ENCODE measurements at regions not wholly inside any gene's neighbourhood (a gene's known extent, or its start where the extent isn't known, plus 50 kb on each side); places are given as distances from the start of the nearest gene placed in this dataset.

GRCh38 chr1:166698771-166699170 lies 140.5 kb upstream of the POGK start:
- H3K4me1 ChIP-seq = no peaks in the 10 kb centered on the region
- H3K36me3 ChIP-seq = no peaks in the 10 kb centered on the region
- H3K27me3 ChIP-seq = no peaks in the 10 kb centered on the region
- 80% methylated on average over 4 of the region's 4 CpGs for WGBS
- H3K9me3 ChIP-seq = no peaks in the 10 kb centered on the region
- H3K27ac ChIP-seq = no peak overlapping the region
- TF ChIP-seq POLR2AphosphoS5 (IDR thresholded peaks at IDR 0.05) (no peak), CTCF (IDR thresholded peaks at IDR 0.05) (no peak), EP300 (IDR thresholded peaks at IDR 0.05) (no peak), POLR2A (IDR thresholded peaks at IDR 0.05) (no peak)
- DNase-seq (ENCODE audit: low spot score in 2 of 2) = no peak
- no peak overlapping the region for H3K4me3 ChIP-seq

GRCh38 chr1:166699613-166700012 lies 139.7 kb upstream of the POGK start:
- Histone ChIP-seq H3K4me3 (no peak overlapping the region), H3K27ac (no peak overlapping the region), H3K9me3 (no peaks in the 10 kb centered on the region), H3K36me3 (no peaks in the 10 kb centered on the region), H3K27me3 (no peaks in the 10 kb centered on the region), H3K4me1 (no peaks in the 10 kb centered on the region)
- DNase-seq (ENCODE audit: low spot score in 2 of 2) = no peak
- TF ChIP-seq POLR2AphosphoS5 (IDR thresholded peaks at IDR 0.05) (no peak), POLR2A (IDR thresholded peaks at IDR 0.05) (no peak), EP300 (IDR thresholded peaks at IDR 0.05) (no peak), CTCF (IDR thresholded peaks at IDR 0.05) (no peak)
- whole genome bisulfite sequencing = 42% methylated on average over 5 of the region's 5 CpGs

DNA sequence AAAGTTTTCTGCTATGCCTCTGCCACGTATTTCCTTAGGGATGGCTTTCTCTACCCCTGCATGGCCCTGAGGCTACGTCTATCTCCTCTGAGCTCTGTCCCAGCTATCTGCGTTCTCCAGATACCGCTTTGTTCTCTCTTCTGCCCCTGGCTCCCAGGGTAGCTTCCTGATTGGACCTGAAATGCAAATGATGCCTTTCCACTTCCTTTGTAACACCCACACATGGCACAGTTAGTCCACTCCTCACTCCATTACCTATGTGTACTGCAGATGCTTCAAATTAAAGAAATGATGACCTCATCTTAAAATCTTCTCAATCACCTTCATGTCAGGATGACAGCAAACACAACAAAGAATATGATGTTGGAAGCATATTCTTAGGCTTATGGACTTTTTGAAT lies 138.6 kb upstream of the POGK start:
- no peak overlapping the region for H3K4me3 ChIP-seq
- no peak overlapping the region for H3K27ac ChIP-seq
- WGBS = 54% methylated on average over 4 of the region's 4 CpGs
- DNase-seq (ENCODE audit: low spot score in 2 of 2) = no peak
- H3K36me3 ChIP-seq = no peaks in the 10 kb centered on the region
- H3K27me3 ChIP-seq = no peaks in the 10 kb centered on the region
- H3K4me1 ChIP-seq = no peaks in the 10 kb centered on the region
- no peaks in the 10 kb centered on the region for H3K9me3 ChIP-seq
- TF ChIP-seq EP300 (IDR thresholded peaks at IDR 0.05) (no peak), POLR2AphosphoS5 (IDR thresholded peaks at IDR 0.05) (no peak), CTCF (IDR thresholded peaks at IDR 0.05) (no peak), POLR2A (IDR thresholded peaks at IDR 0.05) (no peak)

DNA sequence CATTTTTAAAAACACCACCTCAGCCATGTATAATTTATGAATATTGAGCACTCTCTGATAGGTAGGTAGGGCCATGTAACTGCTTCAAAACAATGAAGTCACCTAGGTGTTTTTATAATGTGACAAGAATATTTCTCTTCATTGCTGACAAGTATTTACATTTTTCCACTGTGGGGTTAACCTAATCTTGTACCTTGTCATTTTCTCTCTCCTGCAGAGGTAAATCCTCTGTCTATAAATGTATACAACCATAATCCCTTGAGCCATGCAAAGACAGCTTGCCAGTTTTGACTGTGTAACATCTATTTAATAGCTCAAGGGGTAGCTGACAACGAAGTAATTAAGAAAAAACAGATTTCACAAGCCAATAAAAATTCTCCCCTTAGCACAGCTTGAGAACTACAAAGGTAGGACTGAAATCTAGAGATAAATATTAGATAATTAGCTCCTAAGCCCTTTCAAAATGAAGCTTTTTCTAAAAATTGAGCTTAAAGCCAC lies 137.6 kb upstream of the POGK start:
- no peaks in the 10 kb centered on the region for H3K36me3 ChIP-seq
- no peaks in the 10 kb centered on the region for H3K4me1 ChIP-seq
- 18% methylated on average over 1 of the region's 1 CpG for WGBS
- no peaks in the 10 kb centered on the region for H3K9me3 ChIP-seq
- DNase-seq (ENCODE audit: low spot score in 2 of 2) = no peak
- TF ChIP-seq POLR2AphosphoS5 (IDR thresholded peaks at IDR 0.05) = no peak
- no peaks in the 10 kb centered on the region for H3K27me3 ChIP-seq
- no peak overlapping the region for H3K27ac ChIP-seq
- no peak overlapping the region for H3K4me3 ChIP-seq

DNA sequence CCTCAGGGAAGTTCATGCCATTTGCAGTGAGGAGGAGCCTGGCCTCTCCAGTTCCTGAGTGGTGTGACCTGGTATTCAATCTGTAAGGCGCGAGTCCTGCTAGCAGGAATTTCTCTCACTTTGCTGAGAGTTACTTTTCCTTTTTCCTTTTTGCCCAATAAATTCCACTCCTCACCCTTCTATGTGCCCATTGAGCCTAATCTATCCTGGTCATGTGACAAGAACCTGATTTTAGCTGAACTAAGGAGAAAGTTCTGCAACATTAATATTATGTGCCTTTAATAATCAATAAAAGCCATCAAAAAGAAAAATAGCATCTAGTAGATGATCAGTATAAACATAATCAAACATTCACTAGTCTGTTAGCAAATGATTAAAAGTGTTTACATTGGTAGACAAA lies 136.1 kb upstream of the POGK start:
- 84% methylated on average over 2 of the region's 2 CpGs for WGBS
- H3K4me3 ChIP-seq = no peak overlapping the region
- no peaks in the 10 kb centered on the region for H3K9me3 ChIP-seq
- no peaks in the 10 kb centered on the region for H3K36me3 ChIP-seq
- no peaks in the 10 kb centered on the region for H3K4me1 ChIP-seq
- no peak overlapping the region for H3K27ac ChIP-seq
- no peak for TF ChIP-seq CTCF (IDR thresholded peaks at IDR 0.05)
- no peak for TF ChIP-seq POLR2A (IDR thresholded peaks at IDR 0.05)
- H3K27me3 ChIP-seq = no peaks in the 10 kb centered on the region
- no peak for DNase-seq (ENCODE audit: low spot score in 2 of 2)

DNA sequence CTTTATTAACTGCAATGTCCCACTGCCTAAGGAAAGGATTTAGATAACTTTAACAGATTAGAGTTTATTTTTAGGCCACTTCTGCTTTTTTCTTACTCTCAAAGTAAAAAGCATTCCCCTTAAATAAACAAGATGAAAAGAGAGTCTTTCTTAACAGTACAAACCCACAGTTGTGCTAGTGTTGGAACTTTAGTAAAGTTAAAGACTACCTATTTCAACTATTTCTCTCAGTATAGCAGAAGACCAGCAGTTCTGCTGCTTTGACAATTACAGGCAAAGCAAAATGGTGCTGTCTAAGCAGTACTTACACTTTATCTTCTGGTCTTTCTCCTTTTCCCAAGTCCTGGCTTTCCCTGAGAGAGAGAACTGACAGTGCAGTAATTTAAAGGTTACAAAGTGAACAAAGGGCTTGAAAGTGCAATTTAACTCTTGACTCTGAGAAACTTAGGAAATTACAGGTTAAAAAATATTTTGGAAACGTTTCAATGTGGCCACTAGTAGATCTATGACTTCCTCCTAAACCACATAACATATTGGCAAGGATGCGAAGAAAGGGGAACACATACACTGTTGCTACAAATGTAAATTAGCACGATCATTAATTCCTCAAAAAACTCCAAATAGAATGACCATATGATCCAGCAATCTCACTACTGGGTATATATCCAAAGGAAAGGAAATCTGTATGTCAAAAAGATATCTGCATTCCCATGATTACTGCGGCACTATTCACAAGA lies 135.4 kb upstream of the POGK start:
- no peak overlapping the region for H3K4me3 ChIP-seq
- H3K27ac ChIP-seq = no peak overlapping the region
- H3K36me3 ChIP-seq = no peaks in the 10 kb centered on the region
- WGBS = 69% methylated on average over 4 of the region's 4 CpGs
- TF ChIP-seq CTCF (IDR thresholded peaks at IDR 0.05) (no peak), EP300 (IDR thresholded peaks at IDR 0.05) (no peak), POLR2A (IDR thresholded peaks at IDR 0.05) (no peak), POLR2AphosphoS5 (IDR thresholded peaks at IDR 0.05) (no peak)
- H3K27me3 ChIP-seq = no peaks in the 10 kb centered on the region
- no peak for DNase-seq (ENCODE audit: low spot score in 2 of 2)
- H3K9me3 ChIP-seq = no peaks in the 10 kb centered on the region
- no peaks in the 10 kb centered on the region for H3K4me1 ChIP-seq
